PC-3 (cell line): ENCODE measurements at regions not wholly inside any gene's neighbourhood (a gene's known extent, or its start where the extent isn't known, plus 50 kb on each side); places are given as distances from the start of the nearest gene placed in this dataset.
"Not testable (repeated sequence)": the region's sequence is repeated elsewhere in the genome, so short reads cannot be mapped to it uniquely, and the experiment has no call there.

Source experiments
- ATAC-seq: fragments of 200-7000 bp; cut with Tn5 transposase; 2 replicates; pipeline ENCODE4 v1.9.1; 2020; ENCODE audit warnings: mild to moderate bottlenecking, moderate library complexity
- BruUV-seq: library from RNA; stranded (reverse); fragments of 400-500 nt; replicated peaks from 2 replicates; lab custom pipeline; 2021; lab: Mats Ljungman, UMichigan
- CTCF ChIA-PET: fragments of 300-600 bp; sonication (Branson Sonifier 250); formaldehyde crosslinking; loops from one replicate; lab custom pipeline; 2022; ENCODE audit warnings: antibody characterized with exemption; lab: Charles Lee
- POLR2A ChIA-PET: fragments of 300-600 bp; sonication (Branson Sonifier 250); formaldehyde crosslinking; loops from one replicate; lab custom pipeline; 2022; ENCODE audit warnings: antibody characterized with exemption; ENCODE audit not compliant: unreplicated experiment; lab: Charles Lee
- DNase-seq: peaks from one replicate; pipeline ENCODE4 v3.0.0-alpha.2; 2015
- H2AFZ ChIP-seq: fragments of 300-600 bp; sonication (generic); 2 replicates; pipeline ENCODE4 v1.6.0; 2016; ENCODE audit warnings: antibody characterized with exemption, low read length
- H3F3A ChIP-seq: fragments of 300-600 bp; sonication (generic); one replicate; pipeline ENCODE4 v1.6.0; 2017; ENCODE audit warnings: antibody characterized with exemption, low read length, control low read depth, mild to moderate bottlenecking; ENCODE audit not compliant: unreplicated experiment
- H3K27ac ChIP-seq: fragments of 300-600 bp; sonication (generic); 2 replicates; pipeline ENCODE4 v1.5.1; 2016; ENCODE audit warnings: mild to moderate bottlenecking, low read length
- H3K27me3 ChIP-seq: fragments of 300-600 bp; sonication (generic); 2 replicates; pipeline ENCODE4 v1.6.1; 2016; ENCODE audit warnings: low read length, mixed read lengths
- H3K36me3 ChIP-seq: fragments of 300-600 bp; sonication (generic); 2 replicates; pipeline ENCODE4 v1.6.1; 2016; ENCODE audit warnings: low read depth, mixed run types, low read length, mixed read lengths
- H3K4me1 ChIP-seq: fragments of 300-600 bp; sonication (generic); 2 replicates; pipeline ENCODE4 v1.5.1; 2016; ENCODE audit warnings: low read length; ENCODE audit not compliant: insufficient read depth
- H3K4me2 ChIP-seq: fragments of 300-600 bp; sonication (generic); 2 replicates; pipeline ENCODE4 v1.6.0; 2016; ENCODE audit warnings: low read length
- H3K4me3 ChIP-seq: fragments of 300-600 bp; sonication (generic); 2 replicates; pipeline ENCODE4 v1.5.1; 2016; ENCODE audit warnings: mild to moderate bottlenecking, low read length, mixed read lengths
- H3K79me2 ChIP-seq: fragments of 300-600 bp; sonication (generic); 2 replicates; pipeline ENCODE4 v1.6.1; 2017; ENCODE audit warnings: low read length, mixed read lengths
- H3K9ac ChIP-seq: fragments of 300-600 bp; sonication (generic); 2 replicates; pipeline ENCODE4 v1.6.0; 2016; ENCODE audit warnings: mild to moderate bottlenecking, low read length
- H3K9me2 ChIP-seq: fragments of 300-600 bp; sonication (generic); replicated peaks from 2 replicates; pipeline ENCODE4 v1.6.1; 2016; ENCODE audit warnings: mixed run types, low read length, mixed read lengths
- H3K9me3 ChIP-seq: fragments of 300-600 bp; sonication (generic); 2 replicates; pipeline ENCODE4 v1.6.1; 2016; ENCODE audit warnings: low read length, mixed read lengths
- H4K20me1 ChIP-seq: fragments of 300-600 bp; sonication (generic); 2 replicates; pipeline ENCODE4 v1.6.1; 2016; ENCODE audit warnings: low read length, mixed read lengths
- EZH2 ChIP-seq: fragments of 300-600 bp; sonication (generic); IDR thresholded peaks from one replicate; pipeline ENCODE4 v1.6.1; 2017; ENCODE audit warnings: antibody characterized with exemption, mild to moderate bottlenecking, low read length; ENCODE audit not compliant: unreplicated experiment
- EZH2phosphoT487 ChIP-seq: fragments of 300-600 bp; sonication (generic); IDR thresholded peaks from 2 replicates; pipeline ENCODE4 v1.6.1; 2018; ENCODE audit warnings: mild to moderate bottlenecking, antibody characterized with exemption, low read length, borderline replicate concordance
- intact Hi-C: fragments of 100-400 bp; cut with micrococcal nuclease; formaldehyde crosslinking; loops from 2 replicates; pipeline ENCODE4 v1.9.0; 2023
- TF ChIP-seq, protein P1 (sequence below): fragments of 300-600 bp; sonication (generic); conservative IDR thresholded peaks from 2 replicates; pipeline ENCODE4 v1.5.1; 2017; ENCODE audit warnings: antibody characterized with exemption, low read depth, mild to moderate bottlenecking, low read length

DNA sequence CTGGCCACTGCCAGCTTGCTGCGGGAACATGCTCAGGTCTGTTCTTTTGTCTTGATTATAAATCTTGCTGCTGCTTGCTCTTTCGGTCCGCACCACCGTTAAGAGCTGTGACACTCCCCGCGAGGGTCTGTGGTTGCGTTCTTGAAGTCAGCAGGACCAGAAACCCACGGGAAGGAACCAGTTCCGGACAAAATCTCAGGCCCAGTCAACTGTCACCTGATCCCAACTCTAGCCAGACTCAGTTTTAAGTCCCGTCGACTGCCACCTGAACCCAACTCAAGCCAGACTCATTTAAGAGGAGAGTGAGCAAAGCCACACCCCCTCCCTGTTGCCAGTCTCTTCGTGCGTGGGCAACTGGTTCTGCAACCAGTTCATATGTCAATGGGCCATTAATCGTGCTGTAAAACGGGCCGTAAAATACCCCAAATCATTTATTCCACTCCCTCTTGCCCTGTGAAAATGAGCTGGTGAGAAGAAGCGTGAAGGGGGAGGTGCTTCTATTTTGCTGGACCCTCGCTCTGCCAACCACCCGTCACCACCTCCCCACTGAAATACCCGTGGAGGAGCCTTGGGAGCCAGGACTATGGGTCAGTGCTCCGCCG, 224.3 kb downstream of the NDUFA10 start:
- intact Hi-C loops, result no loop called here
- no peaks in the 10 kb centered on the region for H3K36me3 ChIP-seq
- DNase-seq (no peak), ATAC-seq (no peak)
- ChIA-PET POLR2A (no interaction called here), CTCF (no interaction called here)
- peaks cover 55% of the 10 kb centered on the region for H3K27me3 ChIP-seq
- H3K4me1 ChIP-seq, result no peaks in the 10 kb centered on the region
- no peaks in the 10 kb centered on the region for H3K9me3 ChIP-seq
- TF ChIP-seq, protein P1, sequence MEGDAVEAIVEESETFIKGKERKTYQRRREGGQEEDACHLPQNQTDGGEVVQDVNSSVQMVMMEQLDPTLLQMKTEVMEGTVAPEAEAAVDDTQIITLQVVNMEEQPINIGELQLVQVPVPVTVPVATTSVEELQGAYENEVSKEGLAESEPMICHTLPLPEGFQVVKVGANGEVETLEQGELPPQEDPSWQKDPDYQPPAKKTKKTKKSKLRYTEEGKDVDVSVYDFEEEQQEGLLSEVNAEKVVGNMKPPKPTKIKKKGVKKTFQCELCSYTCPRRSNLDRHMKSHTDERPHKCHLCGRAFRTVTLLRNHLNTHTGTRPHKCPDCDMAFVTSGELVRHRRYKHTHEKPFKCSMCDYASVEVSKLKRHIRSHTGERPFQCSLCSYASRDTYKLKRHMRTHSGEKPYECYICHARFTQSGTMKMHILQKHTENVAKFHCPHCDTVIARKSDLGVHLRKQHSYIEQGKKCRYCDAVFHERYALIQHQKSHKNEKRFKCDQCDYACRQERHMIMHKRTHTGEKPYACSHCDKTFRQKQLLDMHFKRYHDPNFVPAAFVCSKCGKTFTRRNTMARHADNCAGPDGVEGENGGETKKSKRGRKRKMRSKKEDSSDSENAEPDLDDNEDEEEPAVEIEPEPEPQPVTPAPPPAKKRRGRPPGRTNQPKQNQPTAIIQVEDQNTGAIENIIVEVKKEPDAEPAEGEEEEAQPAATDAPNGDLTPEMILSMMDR, result no peak
- no peak for TF ChIP-seq EZH2phosphoT487
- TF ChIP-seq EZH2, result no peak
- H3K27ac ChIP-seq, result no peak overlapping the region
- no peak overlapping the region for H3K4me2 ChIP-seq
- no peak overlapping the region for H3K9ac ChIP-seq
- H3K79me2 ChIP-seq, result no peaks in the 10 kb centered on the region
- no peak overlapping the region for H2AFZ ChIP-seq
- H3K4me3 ChIP-seq, result no peak overlapping the region
- no TSS peak for BruUV-seq
- H3F3A ChIP-seq, result no peaks in the 10 kb centered on the region
- H4K20me1 ChIP-seq, result no peaks in the 10 kb centered on the region
- no peaks in the 10 kb centered on the region for H3K9me2 ChIP-seq

DNA sequence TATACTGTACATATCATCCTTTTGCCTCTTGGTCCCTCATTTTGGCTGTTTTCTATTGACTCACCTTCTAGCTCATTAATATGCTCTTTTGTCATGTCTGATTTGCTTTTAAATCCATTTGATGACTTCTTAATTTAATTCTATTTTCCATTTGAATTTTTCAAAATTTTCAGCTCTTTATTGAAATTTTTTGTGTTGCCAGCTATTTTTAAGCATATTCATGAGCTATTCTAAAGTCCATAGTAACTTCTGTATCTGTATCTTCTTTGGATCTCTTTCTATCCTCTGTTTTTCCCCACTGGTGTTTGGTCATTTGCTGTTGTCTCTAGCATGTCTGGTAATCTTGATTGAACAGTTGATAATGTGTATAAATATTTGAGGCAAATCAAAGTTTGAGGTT, 227.8 kb downstream of the NDUFA10 start:
- no peak for DNase-seq
- POLR2A ChIA-PET, result no interaction called here
- H4K20me1 ChIP-seq, result no peaks in the 10 kb centered on the region
- H3K9ac ChIP-seq, result no peak overlapping the region
- no peaks in the 10 kb centered on the region for H3K4me1 ChIP-seq
- H2AFZ ChIP-seq, result no peak overlapping the region
- H3K36me3 ChIP-seq, result no peaks in the 10 kb centered on the region
- ATAC-seq, result no peak
- H3K4me3 ChIP-seq, result no peak overlapping the region
- no peak overlapping the region for H3K4me2 ChIP-seq
- no peaks in the 10 kb centered on the region for H3K9me2 ChIP-seq
- H3K9me3 ChIP-seq, result no peaks in the 10 kb centered on the region
- peaks cover 55% of the 10 kb centered on the region; the same call in 1 of the 2 replicates for H3K27me3 ChIP-seq
- TF ChIP-seq EZH2phosphoT487 (no peak), EZH2 (no peak)
- no peak overlapping the region for H3K27ac ChIP-seq
- intact Hi-C loops, result no loop called here
- H3K79me2 ChIP-seq, result no peaks in the 10 kb centered on the region
- BruUV-seq, result no TSS peak
- no peaks in the 10 kb centered on the region for H3F3A ChIP-seq
- CTCF ChIA-PET, result no interaction called here

DNA sequence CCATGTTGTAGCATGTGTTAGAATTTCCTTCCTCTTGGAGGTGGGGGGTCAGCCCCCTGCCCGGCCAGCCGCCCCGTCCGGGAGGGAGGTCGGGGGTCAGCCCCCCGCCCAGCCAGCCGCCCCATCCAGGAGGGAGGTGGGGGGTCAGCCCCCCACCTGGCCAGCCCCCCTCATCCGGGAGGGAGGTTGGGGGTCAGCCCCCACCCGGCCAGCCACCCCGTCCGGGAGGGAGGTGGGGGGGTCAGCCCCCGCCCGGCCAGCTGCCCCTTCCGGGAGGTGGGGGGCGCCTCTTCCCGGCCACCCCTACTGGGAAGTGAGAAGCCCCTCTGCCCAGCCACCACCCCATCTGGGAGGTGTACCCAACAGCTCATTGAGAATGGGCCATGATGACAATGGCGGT, 229.4 kb downstream of the NDUFA10 start:
- ATAC-seq, H3K4me2 ChIP-seq, CTCF ChIA-PET, H3K27ac ChIP-seq, H2AFZ ChIP-seq, H3K79me2 ChIP-seq, H3K9ac ChIP-seq, H3K4me3 ChIP-seq, H3K9me2 ChIP-seq, POLR2A ChIA-PET, DNase-seq, H3F3A ChIP-seq, H4K20me1 ChIP-seq, H3K9me3 ChIP-seq, H3K4me1 ChIP-seq, H3K36me3 ChIP-seq, BruUV-seq, intact Hi-C loops: not testable (repeated sequence)
- peaks cover 53% of the 10 kb centered on the region; the same call in 1 of the 2 replicates for H3K27me3 ChIP-seq

DNA sequence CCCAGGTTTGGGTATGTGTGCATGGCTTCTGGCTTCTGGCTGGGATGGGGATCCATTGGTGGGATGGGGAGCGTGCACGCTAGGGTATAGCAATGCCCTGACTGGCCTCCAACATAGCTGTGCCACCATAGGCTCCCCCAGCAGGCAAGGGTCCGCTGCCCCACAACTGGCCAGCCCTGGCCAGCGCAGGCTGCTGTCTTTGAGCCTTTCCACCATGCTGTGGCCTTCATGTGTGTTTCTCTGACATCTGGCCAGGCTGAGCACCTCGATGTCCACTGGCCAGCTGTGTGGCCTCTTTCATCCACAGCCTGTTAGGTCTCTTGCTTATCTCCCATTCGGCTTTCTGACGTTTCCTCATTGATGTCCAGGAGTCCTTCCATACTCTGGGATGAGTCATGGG, 231.3 kb downstream of the NDUFA10 start:
- H3K9ac ChIP-seq, result no peak overlapping the region
- H3K9me2 ChIP-seq, result no peaks in the 10 kb centered on the region
- TF ChIP-seq, protein P1, result no peak
- TF ChIP-seq EZH2 (no peak), EZH2phosphoT487 (no peak)
- no peak overlapping the region for H3K4me3 ChIP-seq
- CTCF ChIA-PET, result no interaction called here
- H3K79me2 ChIP-seq, result no peaks in the 10 kb centered on the region
- no peaks in the 10 kb centered on the region for H4K20me1 ChIP-seq
- H2AFZ ChIP-seq, result no peak overlapping the region
- H3K27ac ChIP-seq, result no peak overlapping the region
- H3K36me3 ChIP-seq, result no peaks in the 10 kb centered on the region
- ATAC-seq (no peak), DNase-seq (no peak)
- no peaks in the 10 kb centered on the region for H3K4me1 ChIP-seq
- peaks cover 68% of the 10 kb centered on the region; the same call in 1 of the 2 replicates for H3K27me3 ChIP-seq
- BruUV-seq, result no TSS peak
- H3F3A ChIP-seq, result no peaks in the 10 kb centered on the region
- POLR2A ChIA-PET, result interaction anchor here (0.6 kb wide), 1 partner anchor 772 kb away, joined by 8 read pairs; no protein-coding TSS in a partner anchor
- H3K4me2 ChIP-seq, result no peak overlapping the region
- no peaks in the 10 kb centered on the region for H3K9me3 ChIP-seq
- intact Hi-C loops, result no loop called here
